A673 (cell line): ENCODE measurements at regions not wholly inside any gene's neighbourhood (a gene's known extent, or its start where the extent isn't known, plus 50 kb on each side); places are given as distances from the start of the nearest gene placed in this dataset.

ENCODE experiments used
- CTCF ChIP-seq: fragments of 300-800, 200-600 bp; sonication (generic); conservative IDR thresholded peaks from 2 replicates; pipeline ENCODE4 v1.5.1; 2017; ENCODE audit warnings: low read depth, mild to moderate bottlenecking, antibody characterized with exemption, low read length, moderate library complexity, mixed read lengths
- EZH2 ChIP-seq: fragments of 200-600 bp; sonication (generic); IDR thresholded peaks from 2 replicates; pipeline ENCODE4 v1.6.1; 2017; ENCODE audit warnings: borderline replicate concordance, low read depth, mild to moderate bottlenecking, mixed read lengths, antibody characterized with exemption, low read length; ENCODE audit not compliant: poor library complexity, severe bottlenecking

GRCh38 chr18:47758000-47758399 is 172.5 kb downstream of the SMAD2 start:
- no peak for TF ChIP-seq EZH2
- TF ChIP-seq CTCF, result peak; percentile 55
